K562 (cell line): ENCODE measurements at regions not wholly inside any gene's neighbourhood (a gene's known extent, or its start where the extent isn't known, plus 50 kb on each side); places are given as distances from the start of the nearest gene placed in this dataset.

Source experiments
- CTCF ChIP-seq, 3 experiments: IDR thresholded peaks in 2 of 3; conservative IDR thresholded peaks in 1 of 3; 2 replicates each; pipeline ENCODE4 v1.5.1; 2011 to 2012; ENCODE audit warnings: low read length in 3 of 3, mild to moderate bottlenecking in 3 of 3, control low read depth in 2 of 3, improper control_type of control experiment in 1 of 3, inconsistent platforms in 1 of 3, low read depth in 1 of 3, mixed read lengths in 1 of 3, moderate library complexity in 1 of 3; ENCODE audit not compliant: insufficient read depth in 2 of 3
- POLR2AphosphoS5 ChIP-seq: IDR thresholded peaks from 2 replicates; pipeline ENCODE4 v1.6.1; 2011; ENCODE audit warnings: mild to moderate bottlenecking, low read depth, low read length, moderate library complexity; ENCODE audit not compliant: control insufficient read depth, insufficient read depth
- SMARCA5 ChIP-seq: fragments of 450-650 bp; IDR thresholded peaks from 2 replicates; pipeline ENCODE4 v1.6.1; 2016
- SP1 ChIP-seq: sonication (generic); formaldehyde crosslinking; IDR thresholded peaks from 2 replicates; pipeline ENCODE4 v1.8.1; 2022; ENCODE audit warnings: mild to moderate bottlenecking, missing genetic modification reagents
- TEAD1 ChIP-seq, 2 experiments: fragments of 450-650 bp in 1 of 2; sonication (generic) in 1 of 2; formaldehyde crosslinking; IDR thresholded peaks; 2 replicates each; pipeline versions ENCODE4 v1.4.0 to v1.8.0; 2020 to 2022; ENCODE audit warnings: mild to moderate bottlenecking in 2 of 2, missing genetic modification reagents in 1 of 2

- TF ChIP-seq SP1 (CRISPR knock-in tag) (no peak), POLR2AphosphoS5 (no peak), SMARCA5 (no peak), TEAD1 (CRISPR knock-in tag; IDR thresholded peaks at IDR 0.05) (no peak), CTCF (IDR thresholded peaks at IDR 0.05 in 2 of 3, conservative IDR thresholded peaks at IDR 0.05 in 1 of 3; ENCODE audit: insufficient read depth in 2 of 3, low read depth in 1 of 3, low read length in 3 of 3) (no peak)
Measured at GRCh38 chr2:234394450-234394849, 102.4 kb downstream of the ARL4C start.
